ENCODE measurements at regions not wholly inside any gene's neighbourhood (a gene's known extent, or its start where the extent isn't known, plus 50 kb on each side); places are given as distances from the start of the nearest gene placed in this dataset.

DNA sequence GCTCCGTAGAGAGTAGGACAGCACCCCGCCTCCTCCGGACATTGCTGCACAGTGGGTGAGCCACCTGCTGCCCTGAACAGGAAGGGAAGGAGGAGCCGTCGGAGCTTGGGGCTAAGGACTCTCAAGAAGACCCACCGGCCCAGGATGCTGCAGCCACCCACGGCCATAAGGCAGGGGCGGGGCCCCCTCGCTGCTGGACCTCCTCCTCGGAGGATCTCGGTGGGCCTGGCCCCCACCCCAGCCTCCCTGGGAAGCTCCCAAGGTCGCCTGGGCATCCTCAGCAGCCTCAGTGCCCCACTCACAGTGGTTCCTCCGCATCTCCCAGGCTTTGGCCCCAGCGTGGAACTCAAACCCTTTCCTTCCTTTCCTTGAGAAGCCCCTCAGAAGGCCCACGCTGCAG lies 68.6 kb upstream of the DIO3 start:
- 72 to 84% methylated on average over 12 to 15 of the region's 15 CpGs for WGBS, 2 donors
- DNase-seq (no peak), ATAC-seq (ENCODE audit: insufficient read depth, low FRiP score) (no peak)
- no peak overlapping the region for H3K4me3 ChIP-seq
- peaks cover 0 to 24% (median 0%) of the 10 kb centered on the region in 3 donors for H3K27me3 ChIP-seq (ENCODE audit: control insufficient read depth in 3 of 3, insufficient read depth in 3 of 3, low read length in 2 of 3)
- H3K36me3 ChIP-seq (ENCODE audit: control insufficient read depth in 4 of 4, insufficient read depth in 4 of 4, low read length in 4 of 4), result no peaks in the 10 kb centered on the region
- no peak overlapping the region for H3K27ac ChIP-seq (ENCODE audit: low read depth in 1 of 2, low read length in 1 of 2)
- H3K4me1 ChIP-seq (ENCODE audit: control insufficient read depth in 5 of 5, insufficient read depth in 5 of 5, low read length in 5 of 5), result peaks cover 0 to 19% (median 0%) of the 10 kb centered on the region in 5 donors
- H3K9ac ChIP-seq (ENCODE audit: insufficient read depth in 1 of 2, low read length in 2 of 2), result no peak overlapping the region
- TF ChIP-seq, protein P1, sequence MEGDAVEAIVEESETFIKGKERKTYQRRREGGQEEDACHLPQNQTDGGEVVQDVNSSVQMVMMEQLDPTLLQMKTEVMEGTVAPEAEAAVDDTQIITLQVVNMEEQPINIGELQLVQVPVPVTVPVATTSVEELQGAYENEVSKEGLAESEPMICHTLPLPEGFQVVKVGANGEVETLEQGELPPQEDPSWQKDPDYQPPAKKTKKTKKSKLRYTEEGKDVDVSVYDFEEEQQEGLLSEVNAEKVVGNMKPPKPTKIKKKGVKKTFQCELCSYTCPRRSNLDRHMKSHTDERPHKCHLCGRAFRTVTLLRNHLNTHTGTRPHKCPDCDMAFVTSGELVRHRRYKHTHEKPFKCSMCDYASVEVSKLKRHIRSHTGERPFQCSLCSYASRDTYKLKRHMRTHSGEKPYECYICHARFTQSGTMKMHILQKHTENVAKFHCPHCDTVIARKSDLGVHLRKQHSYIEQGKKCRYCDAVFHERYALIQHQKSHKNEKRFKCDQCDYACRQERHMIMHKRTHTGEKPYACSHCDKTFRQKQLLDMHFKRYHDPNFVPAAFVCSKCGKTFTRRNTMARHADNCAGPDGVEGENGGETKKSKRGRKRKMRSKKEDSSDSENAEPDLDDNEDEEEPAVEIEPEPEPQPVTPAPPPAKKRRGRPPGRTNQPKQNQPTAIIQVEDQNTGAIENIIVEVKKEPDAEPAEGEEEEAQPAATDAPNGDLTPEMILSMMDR (IDR thresholded peaks at IDR 0.05; ENCODE audit: control extremely low read depth, extremely low read depth), result no peak
- H3K9me3 ChIP-seq (ENCODE audit: control insufficient read depth in 4 of 4, insufficient read depth in 3 of 4, low read length in 3 of 4), result peaks cover 0 to 11% (median 4%) of the 10 kb centered on the region in 4 donors

- H3K9me3 ChIP-seq (ENCODE audit: control insufficient read depth in 4 of 4, insufficient read depth in 3 of 4, low read length in 3 of 4), result peaks cover 0 to 7% (median 1%) of the 10 kb centered on the region in 4 donors
- H3K27me3 ChIP-seq (ENCODE audit: control insufficient read depth in 3 of 3, insufficient read depth in 3 of 3, low read length in 2 of 3), result peaks cover 0 to 27% (median 0%) of the 10 kb centered on the region in 3 donors
- DNase-seq, result no peak
- H3K4me3 ChIP-seq, result no peak overlapping the region
- no peak overlapping the region for H3K27ac ChIP-seq (ENCODE audit: low read depth in 1 of 2, low read length in 1 of 2)
- H3K9ac ChIP-seq (ENCODE audit: insufficient read depth in 1 of 2, low read length in 2 of 2), result no peak overlapping the region
- peak; percentile 20 for ATAC-seq (ENCODE audit: insufficient read depth, low FRiP score)
- H3K4me1 ChIP-seq (ENCODE audit: control insufficient read depth in 5 of 5, insufficient read depth in 5 of 5, low read length in 5 of 5), result peaks cover 0 to 23% (median 0%) of the 10 kb centered on the region in 5 donors
- TF ChIP-seq, protein P1 (IDR thresholded peaks at IDR 0.05; ENCODE audit: control extremely low read depth, extremely low read depth), result no peak
- H3K36me3 ChIP-seq (ENCODE audit: control insufficient read depth in 4 of 4, insufficient read depth in 4 of 4, low read length in 4 of 4), result no peaks in the 10 kb centered on the region
- 71 to 74% methylated on average over 7 of the region's 7 CpGs for WGBS, 2 donors
These were observed 66.5 kb upstream of the DIO3 start for GRCh38 chr14:101494826-101495225.

DNA sequence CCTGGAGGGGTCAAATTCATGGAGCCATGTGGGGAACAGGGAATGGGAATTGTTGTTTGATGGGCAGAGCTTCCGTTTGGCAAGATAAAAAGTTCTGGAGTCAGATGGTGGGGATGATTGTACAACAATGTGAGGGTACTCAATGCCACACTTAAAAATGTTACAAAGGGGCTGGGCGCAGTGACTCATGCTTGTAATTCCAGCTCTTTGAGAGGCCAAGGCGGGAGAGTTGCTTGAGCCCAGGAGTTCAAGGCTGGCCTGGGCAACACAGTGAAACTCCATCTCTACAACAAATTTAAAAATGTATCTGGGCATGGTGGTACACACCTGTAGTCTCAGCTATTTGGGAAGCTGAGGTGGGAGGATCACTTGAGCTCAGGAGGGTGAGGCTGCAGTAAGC lies 66.0 kb upstream of the DIO3 start:
- Histone ChIP-seq H3K9ac (ENCODE audit: insufficient read depth in 1 of 2, low read length in 2 of 2) (no peak overlapping the region), H3K36me3 (ENCODE audit: control insufficient read depth in 4 of 4, insufficient read depth in 4 of 4, low read length in 4 of 4) (no peaks in the 10 kb centered on the region), H3K4me1 (ENCODE audit: control insufficient read depth in 5 of 5, insufficient read depth in 5 of 5, low read length in 5 of 5) (peaks cover 0 to 23% (median 0%) of the 10 kb centered on the region in 5 donors), H3K4me3 (no peak overlapping the region), H3K27ac (ENCODE audit: low read depth in 1 of 2, low read length in 1 of 2) (no peak overlapping the region), H3K9me3 (ENCODE audit: control insufficient read depth in 4 of 4, insufficient read depth in 3 of 4, low read length in 3 of 4) (peaks cover 0 to 7% (median 1%) of the 10 kb centered on the region in 4 donors), H3K27me3 (ENCODE audit: control insufficient read depth in 3 of 3, insufficient read depth in 3 of 3, low read length in 2 of 3) (peaks cover 0 to 27% (median 0%) of the 10 kb centered on the region in 3 donors)
- TF ChIP-seq, protein P1 (IDR thresholded peaks at IDR 0.05; ENCODE audit: control extremely low read depth, extremely low read depth), result no peak
- ATAC-seq (ENCODE audit: insufficient read depth, low FRiP score) (no peak), DNase-seq (no peak)
- WGBS, 2 donors, result 69 to 93% methylated on average over 3 of the region's 3 CpGs
